ENCODE measurements at regions not wholly inside any gene's neighbourhood (a gene's known extent, or its start where the extent isn't known, plus 50 kb on each side); places are given as distances from the start of the nearest gene placed in this dataset.

DNA sequence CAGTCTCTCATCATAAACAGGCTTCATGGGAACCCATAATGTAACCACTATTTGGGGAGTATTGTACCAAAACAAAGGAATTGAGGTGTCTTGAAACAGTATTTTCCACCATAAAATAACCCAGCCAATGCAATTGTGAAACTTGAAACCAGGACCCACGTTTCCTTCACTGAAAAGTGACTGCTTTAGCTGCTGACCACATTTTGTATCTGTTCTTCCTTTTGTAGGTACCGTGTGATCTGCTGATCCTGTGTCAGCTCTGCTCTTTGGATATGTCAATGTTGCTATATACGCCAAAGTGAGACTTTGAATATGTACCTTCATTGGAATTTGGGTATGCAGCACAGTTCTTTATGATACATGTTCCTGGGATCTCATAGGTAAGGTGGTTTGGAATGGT, 95.1 kb upstream of the CNTN1 start:
- H3K9me3 ChIP-seq: no peaks in the 10 kb centered on the region
- DNase-seq (ENCODE audit: extremely low spot score in 2 of 2): no peak
- no peak overlapping the region for H3K27ac ChIP-seq
- no peaks in the 10 kb centered on the region for H3K36me3 ChIP-seq
- TF ChIP-seq, protein P1, sequence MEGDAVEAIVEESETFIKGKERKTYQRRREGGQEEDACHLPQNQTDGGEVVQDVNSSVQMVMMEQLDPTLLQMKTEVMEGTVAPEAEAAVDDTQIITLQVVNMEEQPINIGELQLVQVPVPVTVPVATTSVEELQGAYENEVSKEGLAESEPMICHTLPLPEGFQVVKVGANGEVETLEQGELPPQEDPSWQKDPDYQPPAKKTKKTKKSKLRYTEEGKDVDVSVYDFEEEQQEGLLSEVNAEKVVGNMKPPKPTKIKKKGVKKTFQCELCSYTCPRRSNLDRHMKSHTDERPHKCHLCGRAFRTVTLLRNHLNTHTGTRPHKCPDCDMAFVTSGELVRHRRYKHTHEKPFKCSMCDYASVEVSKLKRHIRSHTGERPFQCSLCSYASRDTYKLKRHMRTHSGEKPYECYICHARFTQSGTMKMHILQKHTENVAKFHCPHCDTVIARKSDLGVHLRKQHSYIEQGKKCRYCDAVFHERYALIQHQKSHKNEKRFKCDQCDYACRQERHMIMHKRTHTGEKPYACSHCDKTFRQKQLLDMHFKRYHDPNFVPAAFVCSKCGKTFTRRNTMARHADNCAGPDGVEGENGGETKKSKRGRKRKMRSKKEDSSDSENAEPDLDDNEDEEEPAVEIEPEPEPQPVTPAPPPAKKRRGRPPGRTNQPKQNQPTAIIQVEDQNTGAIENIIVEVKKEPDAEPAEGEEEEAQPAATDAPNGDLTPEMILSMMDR (IDR thresholded peaks at IDR 0.05): no peak
- TF ChIP-seq POLR2A (IDR thresholded peaks at IDR 0.05): no peak
- no peak for TF ChIP-seq POLR2AphosphoS5 (IDR thresholded peaks at IDR 0.05; ENCODE audit: insufficient read depth in 1 of 2, low read depth in 1 of 2)
- H3K27me3 ChIP-seq: no peaks in the 10 kb centered on the region
- no peaks in the 10 kb centered on the region for H3K4me1 ChIP-seq
- intact Hi-C loops (cut with DNase I): no loop called here
- H3K4me3 ChIP-seq: no peak overlapping the region

DNA sequence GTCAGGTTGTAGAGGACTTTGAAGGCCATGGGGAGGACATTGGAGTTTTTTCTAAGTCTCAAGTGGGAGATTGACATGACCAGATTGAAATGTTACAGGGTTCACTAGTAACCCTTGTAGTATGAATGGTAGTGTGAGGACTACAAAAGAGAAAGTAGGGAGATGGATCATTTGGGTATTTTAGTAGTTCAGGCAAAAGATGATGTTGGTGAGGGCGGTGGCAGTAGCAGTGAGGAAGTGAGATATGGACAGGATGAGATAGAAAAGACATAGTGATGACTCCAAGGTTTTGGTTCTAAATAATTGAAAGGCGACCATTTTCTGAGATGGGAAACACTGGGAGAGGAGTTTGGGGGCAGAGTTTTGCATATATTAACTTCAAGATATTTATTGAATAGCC, 94.2 kb upstream of the CNTN1 start:
- Histone ChIP-seq H3K9me3 (no peaks in the 10 kb centered on the region), H3K27ac (no peak overlapping the region), H3K4me1 (no peaks in the 10 kb centered on the region), H3K4me3 (no peak overlapping the region), H3K36me3 (no peaks in the 10 kb centered on the region), H3K27me3 (no peaks in the 10 kb centered on the region)
- TF ChIP-seq, protein P1 (IDR thresholded peaks at IDR 0.05): no peak
- TF ChIP-seq POLR2AphosphoS5 (IDR thresholded peaks at IDR 0.05; ENCODE audit: insufficient read depth in 1 of 2, low read depth in 1 of 2): no peak
- no peak for TF ChIP-seq POLR2A (IDR thresholded peaks at IDR 0.05)
- intact Hi-C loops (cut with DNase I): no loop called here
- no peak for DNase-seq (ENCODE audit: extremely low spot score in 2 of 2)

DNA sequence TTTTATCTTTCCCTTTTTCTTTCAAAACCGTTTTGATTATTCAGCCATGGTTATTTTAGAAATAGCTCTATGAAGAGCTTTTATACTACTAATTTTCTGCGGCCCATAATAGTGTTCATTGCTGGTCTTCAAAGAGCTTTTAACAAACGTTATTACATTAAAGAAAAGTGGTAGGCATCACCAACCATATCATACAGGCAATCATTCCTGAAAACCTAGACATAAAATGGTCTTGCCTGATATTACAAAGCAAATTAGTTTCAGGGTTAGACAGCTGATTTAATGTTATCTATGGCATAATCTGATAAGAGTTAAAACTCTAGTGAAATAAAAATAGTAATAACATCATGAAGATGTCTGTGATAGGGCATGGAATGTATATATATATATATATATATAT, 89.7 kb upstream of the CNTN1 start:
- TF ChIP-seq POLR2A (IDR thresholded peaks at IDR 0.05) (no peak), POLR2AphosphoS5 (IDR thresholded peaks at IDR 0.05; ENCODE audit: insufficient read depth in 1 of 2, low read depth in 1 of 2) (no peak)
- TF ChIP-seq, protein P1 (IDR thresholded peaks at IDR 0.05): no peak
- Histone ChIP-seq H3K9me3 (no peaks in the 10 kb centered on the region), H3K36me3 (no peaks in the 10 kb centered on the region), H3K27me3 (no peaks in the 10 kb centered on the region), H3K4me1 (no peaks in the 10 kb centered on the region), H3K4me3 (no peak overlapping the region), H3K27ac (no peak overlapping the region)
- no peak for DNase-seq (ENCODE audit: extremely low spot score in 2 of 2)
- intact Hi-C loops (cut with DNase I): no loop called here

DNA sequence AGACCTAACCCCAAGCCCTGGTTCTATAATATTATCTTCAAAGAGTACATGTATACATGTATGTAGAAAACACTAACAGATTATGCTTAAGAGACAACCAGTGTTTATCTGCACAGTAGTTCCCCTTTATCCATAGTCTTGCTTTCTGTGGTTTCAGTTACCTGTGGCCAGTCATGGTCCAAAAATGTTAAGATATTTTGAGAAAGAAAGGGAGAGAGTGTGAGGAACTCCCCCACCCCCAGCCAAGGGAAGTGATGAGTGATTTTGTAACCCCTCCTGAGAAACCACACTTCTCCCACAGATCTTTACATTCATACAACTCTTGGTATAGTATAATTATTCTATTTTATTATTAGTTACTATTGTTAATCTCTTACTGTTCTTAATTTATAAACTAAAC, 77.3 kb upstream of the CNTN1 start:
- DNase-seq (ENCODE audit: extremely low spot score in 2 of 2): no peak
- no peak overlapping the region for H3K4me3 ChIP-seq
- TF ChIP-seq POLR2AphosphoS5 (IDR thresholded peaks at IDR 0.05; ENCODE audit: insufficient read depth in 1 of 2, low read depth in 1 of 2) (no peak), POLR2A (IDR thresholded peaks at IDR 0.05) (no peak)
- TF ChIP-seq, protein P1 (IDR thresholded peaks at IDR 0.05): no peak
- no peak overlapping the region for H3K27ac ChIP-seq
- no peaks in the 10 kb centered on the region for H3K36me3 ChIP-seq
- no peaks in the 10 kb centered on the region for H3K27me3 ChIP-seq
- no peaks in the 10 kb centered on the region for H3K9me3 ChIP-seq
- intact Hi-C loops (cut with DNase I): no loop called here
- no peaks in the 10 kb centered on the region for H3K4me1 ChIP-seq

DNA sequence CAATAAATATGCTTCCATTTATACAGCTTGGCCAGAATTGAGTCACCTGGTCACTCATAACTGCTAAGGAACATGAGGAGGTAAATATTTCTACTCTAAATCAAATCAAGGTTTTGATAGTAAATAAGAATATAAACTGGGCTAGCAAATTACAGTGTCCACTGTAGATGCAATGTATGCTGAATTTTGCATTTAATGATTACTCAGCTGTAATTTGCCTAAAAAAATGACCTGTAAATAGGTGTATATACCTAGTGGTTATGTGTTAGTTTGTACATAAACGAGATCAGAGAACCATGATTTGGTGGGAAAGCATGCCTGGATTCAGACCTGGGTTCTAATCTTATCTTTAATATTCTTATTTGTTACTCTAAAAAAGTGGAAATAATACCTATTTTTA, 76.6 kb upstream of the CNTN1 start:
- intact Hi-C loops (cut with DNase I): no loop called here
- no peaks in the 10 kb centered on the region for H3K9me3 ChIP-seq
- H3K4me3 ChIP-seq: no peak overlapping the region
- no peak for DNase-seq (ENCODE audit: extremely low spot score in 2 of 2)
- no peaks in the 10 kb centered on the region for H3K4me1 ChIP-seq
- TF ChIP-seq POLR2A (IDR thresholded peaks at IDR 0.05): no peak
- no peak for TF ChIP-seq POLR2AphosphoS5 (IDR thresholded peaks at IDR 0.05; ENCODE audit: insufficient read depth in 1 of 2, low read depth in 1 of 2)
- TF ChIP-seq, protein P1 (IDR thresholded peaks at IDR 0.05): no peak
- H3K27ac ChIP-seq: no peak overlapping the region
- no peaks in the 10 kb centered on the region for H3K27me3 ChIP-seq
- H3K36me3 ChIP-seq: no peaks in the 10 kb centered on the region
